Mesothelial cell of epicardium (in vitro differentiated cells): ENCODE measurements at regions not wholly inside any gene's neighbourhood (a gene's known extent, or its start where the extent isn't known, plus 50 kb on each side); places are given as distances from the start of the nearest gene placed in this dataset.

Experiments used
- DNase-seq, 2 experiments: peaks; one replicate each; pipeline ENCODE4 v3.0.0; 2021; ENCODE audit warnings: low spot score in 2 of 2; ENCODE audit not compliant: unreplicated experiment in 2 of 2
- H3K27ac Mint-ChIP-seq: 2 replicates; pipeline ENCODE4 v1.8.0; 2021; ENCODE audit warnings: mixed read lengths
- H3K27me3 Mint-ChIP-seq: 2 replicates; pipeline ENCODE4 v1.8.0; 2021; ENCODE audit warnings: low read depth, mixed read lengths
- H3K36me3 Mint-ChIP-seq: 2 replicates; pipeline ENCODE4 v1.8.0; 2021; ENCODE audit warnings: mixed read lengths
- H3K4me1 Mint-ChIP-seq: 2 replicates; pipeline ENCODE4 v1.8.0; 2021; ENCODE audit warnings: mixed read lengths
- H3K4me3 Mint-ChIP-seq: 2 replicates; pipeline ENCODE4 v1.8.0; 2021; ENCODE audit warnings: mild to moderate bottlenecking, moderate library complexity, mixed read lengths
- H3K9me3 Mint-ChIP-seq: 2 replicates; pipeline ENCODE4 v1.8.0; 2021; ENCODE audit warnings: mixed read lengths
- CTCF ChIP-seq: fragments of 200-600 bp; sonication (generic); IDR thresholded peaks from one replicate; pipeline ENCODE4 v1.5.0; 2021; ENCODE audit warnings: antibody characterized with exemption; ENCODE audit not compliant: unreplicated experiment

DNA sequence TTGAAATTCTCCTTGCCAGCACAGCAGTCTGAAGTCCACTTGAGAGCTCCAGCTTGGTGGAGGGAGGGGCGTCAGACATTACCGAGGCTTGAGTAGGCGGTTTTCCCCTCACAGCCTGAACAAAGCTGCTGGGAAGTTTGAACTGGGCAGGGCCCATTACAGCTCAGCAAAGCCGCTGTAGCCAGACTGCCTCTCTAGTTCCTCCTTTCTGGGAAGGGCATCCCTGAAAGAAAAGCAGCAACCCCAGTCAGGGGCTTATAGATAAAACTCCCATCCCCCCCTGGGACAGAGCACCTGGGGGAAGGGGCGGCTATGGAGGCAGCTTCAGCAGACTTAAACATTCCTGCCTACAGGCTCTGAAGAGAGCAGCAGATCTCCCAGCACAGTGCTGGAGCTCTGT lies 325.3 kb downstream of the GJA1 start:
- TF ChIP-seq CTCF, result no peak
- Mint-ChIP-seq H3K36me3 (peaks cover 2% of the 10 kb centered on the region), H3K4me1 (no peaks in the 10 kb centered on the region), H3K4me3 (no peak overlapping the region), H3K9me3 (peaks cover 11% of the 10 kb centered on the region), H3K27me3 (no peaks in the 10 kb centered on the region), H3K27ac (no peak overlapping the region)
- no peak for DNase-seq

DNA sequence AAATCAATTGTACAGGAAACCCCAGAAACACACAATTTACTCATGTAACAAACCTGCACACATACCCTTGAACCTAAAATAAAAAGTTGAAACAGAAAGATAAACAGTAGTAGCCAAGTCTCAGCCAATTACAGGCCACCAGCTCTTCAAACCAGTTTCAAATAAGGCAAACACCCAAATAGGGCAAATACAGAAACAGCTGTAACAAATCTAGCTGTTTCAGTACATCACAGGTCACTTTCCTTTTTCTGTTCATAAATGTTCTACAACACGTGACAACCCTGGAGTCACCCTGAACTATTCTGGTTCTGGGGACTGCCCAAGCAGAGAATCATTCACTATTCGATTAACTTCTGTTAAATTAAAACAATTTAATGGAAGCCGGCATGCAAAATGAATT lies 329.0 kb downstream of the GJA1 start:
- no peaks in the 10 kb centered on the region for H3K4me1 Mint-ChIP-seq
- no peak for TF ChIP-seq CTCF
- H3K27me3 Mint-ChIP-seq, result no peaks in the 10 kb centered on the region
- H3K36me3 Mint-ChIP-seq, result peaks cover 2% of the 10 kb centered on the region
- H3K27ac Mint-ChIP-seq, result no peak overlapping the region
- no peak for DNase-seq
- H3K4me3 Mint-ChIP-seq, result no peak overlapping the region
- H3K9me3 Mint-ChIP-seq, result peaks cover 11% of the 10 kb centered on the region

DNA sequence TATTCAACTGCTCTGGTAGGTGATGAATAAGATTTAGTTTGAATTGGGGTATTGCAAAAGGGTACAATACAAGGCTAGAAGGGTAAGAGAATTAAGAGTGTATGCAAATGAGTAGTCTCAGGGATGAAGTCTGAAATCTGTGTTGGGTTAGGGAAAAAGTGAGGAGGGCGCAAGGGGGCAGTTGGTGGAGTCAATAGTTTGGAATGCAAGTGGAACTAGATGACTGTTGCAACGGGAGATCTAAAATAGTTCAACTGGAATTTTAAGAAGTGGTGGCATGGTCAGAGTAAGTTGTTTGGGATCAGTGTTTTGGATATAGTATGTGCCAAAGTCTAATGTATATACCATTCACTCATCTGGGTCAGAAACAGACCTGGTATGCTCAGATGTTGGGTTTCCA lies 329.6 kb downstream of the GJA1 start:
- peaks cover 11% of the 10 kb centered on the region for H3K9me3 Mint-ChIP-seq
- no peak for DNase-seq
- TF ChIP-seq CTCF, result no peak
- H3K27me3 Mint-ChIP-seq, result no peaks in the 10 kb centered on the region
- H3K4me3 Mint-ChIP-seq, result no peak overlapping the region
- no peak overlapping the region for H3K27ac Mint-ChIP-seq
- no peaks in the 10 kb centered on the region for H3K4me1 Mint-ChIP-seq
- peaks cover 2% of the 10 kb centered on the region for H3K36me3 Mint-ChIP-seq

GRCh38 chr6:121767211-121767610 lies 331.8 kb downstream of the GJA1 start:
- H3K27me3 Mint-ChIP-seq, result no peaks in the 10 kb centered on the region
- peaks cover 4% of the 10 kb centered on the region for H3K9me3 Mint-ChIP-seq
- DNase-seq, result no peak
- TF ChIP-seq CTCF, result no peak
- H3K4me1 Mint-ChIP-seq, result peaks cover 4% of the 10 kb centered on the region
- H3K36me3 Mint-ChIP-seq, result peaks cover 2% of the 10 kb centered on the region
- H3K27ac Mint-ChIP-seq, result no peak overlapping the region
- H3K4me3 Mint-ChIP-seq, result no peak overlapping the region

- no peaks in the 10 kb centered on the region for H3K9me3 Mint-ChIP-seq
- H3K36me3 Mint-ChIP-seq, result no peaks in the 10 kb centered on the region
- H3K27ac Mint-ChIP-seq, result no peak overlapping the region
- TF ChIP-seq CTCF, result no peak
- DNase-seq, result no peak
- H3K4me1 Mint-ChIP-seq, result peaks cover 9% of the 10 kb centered on the region
- no peaks in the 10 kb centered on the region for H3K27me3 Mint-ChIP-seq
- H3K4me3 Mint-ChIP-seq, result no peak overlapping the region
Observed at GRCh38 chr6:121770943-121771342, 335.5 kb downstream of the GJA1 start.
